GM12872 (cell line): ENCODE measurements at regions not wholly inside any gene's neighbourhood (a gene's known extent, or its start where the extent isn't known, plus 50 kb on each side); places are given as distances from the start of the nearest gene placed in this dataset.

Source experiments
- CTCF ChIP-seq: IDR thresholded peaks from 3 replicates; pipeline ENCODE4 v1.5.1; 2011; ENCODE audit warnings: low read depth, mild to moderate bottlenecking, low read length, moderate library complexity; ENCODE audit not compliant: insufficient read depth

- no peak for TF ChIP-seq CTCF
Observed at GRCh38 chr14:71507681-71508080, 424.5 kb upstream of the RGS6 start.

GRCh38 chr14:71508901-71509300, 423.3 kb upstream of the RGS6 start:
- TF ChIP-seq CTCF: no peak

GRCh38 chr14:71511152-71511551, 421.1 kb upstream of the RGS6 start:
- no peak for TF ChIP-seq CTCF

GRCh38 chr14:71514941-71515919, 417.0 kb upstream of the RGS6 start:
- no peak for TF ChIP-seq CTCF

- no peak for TF ChIP-seq CTCF
Observed at GRCh38 chr14:71521238-71522135, 410.7 kb upstream of the RGS6 start.

GRCh38 chr14:71523630-71524319, 408.5 kb upstream of the RGS6 start:
- no peak for TF ChIP-seq CTCF
